Duodenal mucosa (tissue), 2 donors: ENCODE measurements at regions not wholly inside any gene's neighbourhood (a gene's known extent, or its start where the extent isn't known, plus 50 kb on each side); places are given as distances from the start of the nearest gene placed in this dataset.

Source experiments
- H3K27ac ChIP-seq: one replicate; pipeline ENCODE4 v1.7.0; 2013; ENCODE audit warnings: low read depth, low read length
- H3K27me3 ChIP-seq, 2 donors: one replicate each; pipeline ENCODE4 v1.7.0; 2013; ENCODE audit warnings: low read length in 2 of 2, control low read depth in 1 of 2; ENCODE audit not compliant: insufficient read depth in 2 of 2, control insufficient read depth in 1 of 2
- H3K36me3 ChIP-seq, 2 donors: one replicate each; pipeline ENCODE4 v1.7.0; 2013; ENCODE audit warnings: low read length in 2 of 2, control low read depth in 1 of 2; ENCODE audit not compliant: insufficient read depth in 2 of 2, control insufficient read depth in 1 of 2
- H3K4me1 ChIP-seq, 2 donors: one replicate each; pipeline ENCODE4 v1.7.0; 2013; ENCODE audit warnings: low read length in 2 of 2, control low read depth in 1 of 2; ENCODE audit not compliant: insufficient read depth in 2 of 2, control insufficient read depth in 1 of 2
- H3K4me3 ChIP-seq, 2 donors: one replicate each; pipeline ENCODE4 v1.7.0; 2013; ENCODE audit warnings: low read length in 2 of 2, low read depth in 1 of 2
- H3K9ac ChIP-seq, 2 donors: one replicate each; pipeline ENCODE4 v1.7.0; 2013; ENCODE audit warnings: low read length in 2 of 2, low read depth in 1 of 2
- H3K9me3 ChIP-seq, 2 donors: one replicate each; pipeline ENCODE4 v1.7.0; 2013; ENCODE audit warnings: low read length in 2 of 2, control low read depth in 1 of 2; ENCODE audit not compliant: control insufficient read depth in 1 of 2

- H3K9ac ChIP-seq, result no peak overlapping the region
- no peaks in the 10 kb centered on the region for H3K27me3 ChIP-seq
- H3K9me3 ChIP-seq, result no peaks in the 10 kb centered on the region
- H3K36me3 ChIP-seq, result no peaks in the 10 kb centered on the region
- no peak overlapping the region for H3K4me3 ChIP-seq
- H3K4me1 ChIP-seq, result peaks cover 4 to 12% of the 10 kb centered on the region in 2 donors
- no peak overlapping the region for H3K27ac ChIP-seq
Measured at GRCh38 chr1:83798965-83799364, 200.0 kb downstream of the TTLL7 start.

GRCh38 chr1:83796409-83796808 lies 202.5 kb downstream of the TTLL7 start:
- H3K4me3 ChIP-seq, result no peak overlapping the region
- no peak overlapping the region for H3K27ac ChIP-seq
- H3K36me3 ChIP-seq, result no peaks in the 10 kb centered on the region
- H3K9me3 ChIP-seq, result no peaks in the 10 kb centered on the region
- no peaks in the 10 kb centered on the region for H3K27me3 ChIP-seq
- H3K9ac ChIP-seq, result no peak overlapping the region
- H3K4me1 ChIP-seq, result peaks cover 0 to 6% of the 10 kb centered on the region in 2 donors

- Histone ChIP-seq H3K27me3 (no peaks in the 10 kb centered on the region), H3K9ac (no peak overlapping the region), H3K27ac (no peak overlapping the region), H3K36me3 (no peaks in the 10 kb centered on the region), H3K9me3 (no peaks in the 10 kb centered on the region), H3K4me1 (peaks cover 0 to 2% of the 10 kb centered on the region in 2 donors), H3K4me3 (no peak overlapping the region)
Measured at GRCh38 chr1:83794384-83794783, 204.5 kb downstream of the TTLL7 start.

- Histone ChIP-seq H3K27ac (no peak overlapping the region), H3K4me3 (no peak overlapping the region)
Measured at GRCh38 chr1:83791821-83792437, 207.0 kb downstream of the TTLL7 start.

GRCh38 chr1:83790446-83790845 lies 208.5 kb downstream of the TTLL7 start:
- H3K27ac ChIP-seq, result no peak overlapping the region

More at GRCh38 chr1:83791821-83792437, 207.0 kb downstream of the TTLL7 start:
- Histone ChIP-seq H3K9ac (no peak overlapping the region), H3K36me3 (no peaks in the 10 kb centered on the region), H3K4me1 (no peaks in the 10 kb centered on the region), H3K27me3 (no peaks in the 10 kb centered on the region), H3K9me3 (no peaks in the 10 kb centered on the region)

GRCh38 chr1:83787246-83787998 lies 211.5 kb downstream of the TTLL7 start:
- no peaks in the 10 kb centered on the region for H3K4me1 ChIP-seq
- H3K36me3 ChIP-seq, result no peaks in the 10 kb centered on the region
- no peak overlapping the region for H3K4me3 ChIP-seq
- no peak overlapping the region for H3K27ac ChIP-seq
- no peaks in the 10 kb centered on the region for H3K9me3 ChIP-seq
- H3K9ac ChIP-seq, result no peak overlapping the region
- no peaks in the 10 kb centered on the region for H3K27me3 ChIP-seq

More at GRCh38 chr1:83790446-83790845, 208.5 kb downstream of the TTLL7 start:
- Histone ChIP-seq H3K4me3 (no peak overlapping the region), H3K27me3 (no peaks in the 10 kb centered on the region), H3K4me1 (no peaks in the 10 kb centered on the region), H3K9ac (no peak overlapping the region), H3K36me3 (no peaks in the 10 kb centered on the region), H3K9me3 (no peaks in the 10 kb centered on the region)

GRCh38 chr1:83781667-83782066 lies 217.3 kb downstream of the TTLL7 start:
- Histone ChIP-seq H3K36me3 (no peaks in the 10 kb centered on the region), H3K9ac (no peak overlapping the region), H3K9me3 (no peaks in the 10 kb centered on the region), H3K27me3 (no peaks in the 10 kb centered on the region), H3K27ac (no peak overlapping the region), H3K4me1 (no peaks in the 10 kb centered on the region), H3K4me3 (no peak overlapping the region)

- Histone ChIP-seq H3K27ac (no peak overlapping the region), H3K36me3 (no peaks in the 10 kb centered on the region), H3K4me3 (no peak overlapping the region), H3K9ac (no peak overlapping the region), H3K27me3 (no peaks in the 10 kb centered on the region), H3K9me3 (no peaks in the 10 kb centered on the region), H3K4me1 (no peaks in the 10 kb centered on the region)
Measured at GRCh38 chr1:83779565-83779964, 219.4 kb downstream of the TTLL7 start.

- H3K27me3 ChIP-seq, result no peaks in the 10 kb centered on the region
- H3K9ac ChIP-seq, result no peak overlapping the region
- no peak overlapping the region for H3K27ac ChIP-seq
- H3K4me1 ChIP-seq, result no peaks in the 10 kb centered on the region
- H3K36me3 ChIP-seq, result no peaks in the 10 kb centered on the region
- H3K4me3 ChIP-seq, result no peak overlapping the region
- no peaks in the 10 kb centered on the region for H3K9me3 ChIP-seq
Measured at GRCh38 chr1:83777758-83778101, 221.2 kb downstream of the TTLL7 start.

- no peak overlapping the region for H3K4me3 ChIP-seq
- no peaks in the 10 kb centered on the region for H3K27me3 ChIP-seq
- H3K36me3 ChIP-seq, result no peaks in the 10 kb centered on the region
- H3K9ac ChIP-seq, result no peak overlapping the region
- H3K27ac ChIP-seq, result no peak overlapping the region
- H3K9me3 ChIP-seq, result no peaks in the 10 kb centered on the region
- no peaks in the 10 kb centered on the region for H3K4me1 ChIP-seq
Measured at GRCh38 chr1:83776913-83777757, 221.8 kb downstream of the TTLL7 start.
